ENCODE measurements at regions not wholly inside any gene's neighbourhood (a gene's known extent, or its start where the extent isn't known, plus 50 kb on each side); places are given as distances from the start of the nearest gene placed in this dataset.

GRCh38 chr6:20314866-20315845, 86.5 kb upstream of the E2F3 start:
- no peak for TF ChIP-seq STAT1 (IDR thresholded peaks at IDR 0.05; ENCODE audit: unreplicated experiment)
- no peak for TF ChIP-seq JUNB (IDR thresholded peaks at IDR 0.05; ENCODE audit: unreplicated experiment)
- no peak for TF ChIP-seq ETS1 (IDR thresholded peaks at IDR 0.05)
- TF ChIP-seq POLR2AphosphoS5 (IDR thresholded peaks at IDR 0.05; ENCODE audit: low read depth), result no peak
- no peak for TF ChIP-seq EZH2phosphoT487 (IDR thresholded peaks at IDR 0.05; ENCODE audit: unreplicated experiment)
- no peak for TF ChIP-seq CREB1 (CRISPR knock-in tag; IDR thresholded peaks at IDR 0.05; ENCODE audit: low read depth)
- no peak for TF ChIP-seq NANOG (IDR thresholded peaks at IDR 0.05; ENCODE audit: borderline replicate concordance)
- no peak for TF ChIP-seq REST (IDR thresholded peaks at IDR 0.05; ENCODE audit: unreplicated experiment)
- TF ChIP-seq CTCF (conservative IDR thresholded peaks at IDR 0.05; ENCODE audit: low read depth in 2 of 2), result no peak
- no peak for TF ChIP-seq ZNF462 (CRISPR knock-in tag; IDR thresholded peaks at IDR 0.05)
- TF ChIP-seq EZH2 (IDR thresholded peaks at IDR 0.05; ENCODE audit: low read depth, unreplicated experiment), result no peak
- TF ChIP-seq ZNF114 (CRISPR knock-in tag; IDR thresholded peaks at IDR 0.05), result no peak
- TF ChIP-seq ZNF331 (CRISPR knock-in tag; IDR thresholded peaks at IDR 0.05; ENCODE audit: low read depth), result no peak
- no peaks in the 10 kb centered on the region for H3K36me3 Mint-ChIP-seq (ENCODE audit: low read depth)
- ATAC-seq (no peak), DNase-seq (ENCODE audit: low spot score) (no peak)
- Histone ChIP-seq H3K4me2 (no peak overlapping the region), H2AFZ (0 out of 2 replicates have a peak overlapping the region, but pooled peaks have one; percentile 38), H3K4me3 (no peak overlapping the region), H3K79me2 (replicated peaks; ENCODE audit: insufficient read depth) (no peaks in the 10 kb centered on the region), H3K9me2 (ENCODE audit: insufficient read depth) (0 out of 2 replicates have a peak, but pooled peaks cover 2% of the 10 kb centered on the region), H3K27ac (ENCODE audit: low read depth) (no peak overlapping the region), H3F3A (replicated peaks; ENCODE audit: low read depth) (no peaks in the 10 kb centered on the region), H3K4me1 (ENCODE audit: insufficient read depth) (no peaks in the 10 kb centered on the region), H3K36me3 (ENCODE audit: insufficient read depth) (no peaks in the 10 kb centered on the region), H4K20me1 (replicated peaks; ENCODE audit: insufficient read depth) (no peaks in the 10 kb centered on the region), H3K27me3 (ENCODE audit: insufficient read depth) (no peaks in the 10 kb centered on the region)
- H3K4me1 Mint-ChIP-seq, result no peaks in the 10 kb centered on the region
- peaks cover 5% of the 10 kb centered on the region; the same call in 2 of the 3 replicates for H3K9me3 Mint-ChIP-seq
- H3K4me3 Mint-ChIP-seq, result no peak overlapping the region
- no peak overlapping the region for H3K27ac Mint-ChIP-seq
- no peaks in the 10 kb centered on the region for H3K27me3 Mint-ChIP-seq (ENCODE audit: insufficient read depth, low read depth, poor library complexity)
